T1000 (cell line): ENCODE measurements at regions not wholly inside any gene's neighbourhood (a gene's known extent, or its start where the extent isn't known, plus 50 kb on each side); places are given as distances from the start of the nearest gene placed in this dataset.
"Not testable (repeated sequence)": the region's sequence is repeated elsewhere in the genome, so short reads cannot be mapped to it uniquely, and the experiment has no call there.

Experiments used
- DNase-seq: peaks from one replicate; lab custom pipeline; 2025; ENCODE audit warnings: mixed read lengths; lab: John Stamatoyannopoulos, UW

DNA sequence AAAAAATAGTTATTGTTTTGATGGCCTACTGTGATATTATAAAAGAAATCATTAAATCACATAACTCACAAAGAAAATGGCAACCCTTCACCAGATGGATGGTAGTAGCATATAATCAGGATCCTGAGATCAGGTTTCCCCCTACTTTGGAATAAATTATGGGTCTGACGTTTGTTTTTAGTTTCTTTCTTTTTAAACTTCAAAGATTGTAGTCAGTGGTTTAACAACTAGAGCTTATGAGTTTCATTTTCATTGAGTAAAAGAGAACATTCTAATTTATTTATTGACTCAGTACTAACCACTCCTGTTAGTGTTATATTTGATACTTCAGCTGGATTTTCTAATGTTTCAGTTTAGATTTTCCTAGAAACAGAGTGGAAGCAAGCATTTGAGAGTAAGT is 218.0 kb upstream of the PCSK5 start:
- no peak for DNase-seq

DNA sequence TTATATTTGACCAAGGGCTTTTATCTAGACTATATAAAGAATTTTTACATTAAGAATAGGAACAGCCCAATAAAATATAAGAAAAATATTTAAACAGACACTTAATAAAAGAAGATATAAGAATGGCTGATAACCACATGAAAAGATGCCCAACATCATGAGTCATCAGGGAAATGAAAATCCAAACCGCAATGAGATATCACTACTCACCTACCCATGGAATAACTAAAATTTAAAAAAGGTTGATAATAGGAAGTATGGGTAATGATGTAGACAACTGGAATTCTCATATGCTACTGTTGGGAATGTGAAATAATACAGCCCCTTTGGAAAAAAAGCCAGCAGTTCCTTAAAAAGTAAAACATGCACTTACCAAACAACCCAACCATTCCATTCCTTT is 206.9 kb upstream of the PCSK5 start:
- DNase-seq, result no peak

DNA sequence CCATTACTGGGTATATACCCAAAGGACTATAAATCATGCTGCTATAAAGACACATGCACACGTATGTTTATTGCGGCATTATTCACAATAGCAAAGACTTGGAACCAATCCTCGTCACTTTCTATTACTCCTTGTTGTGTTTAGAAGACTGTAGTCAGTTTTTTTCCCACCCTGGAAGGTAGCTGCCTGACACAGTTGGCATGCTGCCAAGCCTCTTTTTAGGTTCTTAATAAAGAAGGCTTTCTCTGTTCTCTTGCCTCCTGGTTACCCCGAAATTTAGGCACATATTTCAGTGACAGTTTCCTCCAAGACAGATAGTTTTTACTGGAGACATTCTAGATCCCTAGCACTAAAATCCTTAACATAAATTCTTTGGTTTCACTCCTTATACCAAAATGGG is 205.4 kb upstream of the PCSK5 start:
- DNase-seq, result no peak

DNA sequence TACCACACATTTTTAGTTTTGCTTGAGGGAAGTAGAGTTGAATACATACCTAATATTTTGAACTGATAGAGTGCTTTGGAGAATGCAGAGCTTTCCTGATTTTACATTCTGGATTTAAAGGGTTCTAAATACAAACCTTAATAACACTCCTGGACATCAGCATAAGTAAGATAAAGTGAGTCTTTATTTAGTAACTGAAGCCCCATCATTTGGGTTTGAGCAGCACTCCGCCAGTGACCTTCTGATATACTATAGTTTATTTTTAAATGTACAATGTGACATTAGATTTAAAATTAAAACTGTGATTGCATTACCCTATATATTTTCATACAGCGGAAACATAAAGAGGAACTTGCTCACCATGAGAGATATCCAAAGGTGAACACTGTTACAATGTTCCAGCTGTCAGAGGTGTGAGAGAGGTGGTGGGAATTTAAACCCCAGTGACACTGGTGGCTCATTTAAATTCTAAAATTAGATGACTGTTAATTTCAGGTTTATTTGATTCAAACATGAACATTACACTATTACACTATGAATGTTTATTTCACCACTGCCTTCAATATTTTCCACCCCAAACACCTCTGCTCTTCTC is 203.0 kb upstream of the PCSK5 start:
- DNase-seq, result no peak

DNA sequence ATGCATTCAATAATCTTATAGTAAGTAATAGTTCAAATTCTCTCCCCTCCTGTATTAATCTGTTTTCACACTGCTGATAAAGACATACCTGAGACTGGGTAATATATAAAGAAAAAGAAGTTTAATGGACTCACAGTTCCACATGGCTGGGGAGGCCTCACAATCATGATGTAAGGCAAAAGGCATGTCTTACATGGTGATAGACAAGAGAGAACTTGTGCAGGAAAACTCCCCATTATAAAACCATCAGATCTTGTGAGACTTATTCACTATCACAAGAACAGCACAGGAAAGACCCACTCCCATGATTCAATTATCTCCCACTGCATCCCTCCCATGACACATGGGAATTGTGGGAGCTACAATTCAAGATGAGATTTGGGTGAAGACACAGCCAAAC is 199.9 kb upstream of the PCSK5 start:
- not testable (repeated sequence) for DNase-seq

DNA sequence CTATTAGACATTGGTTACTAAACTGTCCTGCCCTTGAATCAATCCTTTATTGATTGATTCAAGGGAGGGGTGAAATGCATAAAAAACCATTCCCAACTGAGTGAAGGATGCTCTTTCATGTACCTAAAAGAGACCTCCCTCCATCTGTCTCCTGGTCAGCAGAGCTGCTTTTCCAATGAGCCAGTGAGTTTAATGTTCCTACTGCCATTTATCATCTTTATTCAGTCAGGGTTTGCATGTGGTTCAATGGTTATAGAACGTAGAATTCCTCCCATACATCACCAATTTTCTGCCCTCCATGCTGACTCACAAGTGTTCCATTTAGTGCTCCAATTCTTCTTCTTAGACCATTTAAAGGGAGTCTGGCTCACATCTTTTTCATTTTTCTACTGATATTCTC is 199.1 kb upstream of the PCSK5 start:
- DNase-seq, result no peak

DNA sequence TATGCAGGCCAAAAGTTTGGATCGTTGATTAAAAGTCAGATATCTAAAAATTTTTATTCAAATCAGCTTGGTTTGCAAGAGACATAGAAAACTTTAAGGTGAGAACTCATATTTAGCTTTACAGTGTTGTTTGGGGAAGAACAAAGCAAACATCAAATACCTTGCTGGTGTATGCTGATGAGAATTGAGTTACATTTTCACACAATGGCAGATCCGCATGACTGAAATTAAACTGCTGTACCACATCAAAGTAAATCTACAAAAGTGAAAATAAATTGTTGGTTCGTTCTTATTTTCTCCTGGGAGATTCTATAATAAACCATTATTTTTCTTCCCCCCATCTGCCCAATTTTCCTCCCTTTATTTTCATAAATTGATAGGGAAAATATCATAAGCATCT is 198.2 kb upstream of the PCSK5 start:
- no peak for DNase-seq

DNA sequence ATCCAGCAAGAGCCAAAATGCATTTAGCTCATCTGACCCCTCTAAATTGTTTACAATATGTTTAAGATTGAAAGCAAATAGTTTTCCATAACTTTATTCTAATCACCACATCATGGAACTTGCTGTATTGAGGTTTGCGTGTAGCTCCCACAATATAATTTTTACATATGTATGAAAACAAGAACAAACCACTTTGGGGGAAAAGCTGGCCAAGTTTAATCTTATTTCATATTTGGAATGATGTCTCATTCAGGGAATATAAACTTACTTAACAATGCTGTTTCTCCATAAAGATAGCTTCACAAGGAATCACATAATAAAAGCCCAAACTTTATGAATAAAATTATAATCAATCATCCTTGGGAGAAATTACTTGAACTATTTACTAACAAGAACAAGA is 194.6 kb upstream of the PCSK5 start:
- no peak for DNase-seq

DNA sequence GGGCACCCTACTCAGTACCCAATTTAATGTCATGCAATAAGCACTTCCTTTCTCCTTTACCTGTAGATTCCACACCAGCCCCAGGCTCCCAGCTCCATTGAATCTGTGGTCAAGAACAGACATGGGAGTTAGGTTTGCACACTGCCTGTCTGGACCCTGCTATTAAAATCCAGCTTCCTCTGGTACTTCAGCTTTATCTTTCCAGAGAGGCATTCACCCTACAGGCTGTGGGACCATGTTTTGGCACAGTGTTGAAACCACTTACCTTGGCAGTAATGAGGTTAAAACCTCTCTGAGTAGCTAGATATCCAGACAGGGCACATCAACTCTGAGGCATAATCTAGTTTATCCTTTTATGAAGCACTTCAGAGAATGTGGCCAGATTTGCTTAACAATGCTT is 191.5 kb upstream of the PCSK5 start:
- DNase-seq, result peak; percentile 1

DNA sequence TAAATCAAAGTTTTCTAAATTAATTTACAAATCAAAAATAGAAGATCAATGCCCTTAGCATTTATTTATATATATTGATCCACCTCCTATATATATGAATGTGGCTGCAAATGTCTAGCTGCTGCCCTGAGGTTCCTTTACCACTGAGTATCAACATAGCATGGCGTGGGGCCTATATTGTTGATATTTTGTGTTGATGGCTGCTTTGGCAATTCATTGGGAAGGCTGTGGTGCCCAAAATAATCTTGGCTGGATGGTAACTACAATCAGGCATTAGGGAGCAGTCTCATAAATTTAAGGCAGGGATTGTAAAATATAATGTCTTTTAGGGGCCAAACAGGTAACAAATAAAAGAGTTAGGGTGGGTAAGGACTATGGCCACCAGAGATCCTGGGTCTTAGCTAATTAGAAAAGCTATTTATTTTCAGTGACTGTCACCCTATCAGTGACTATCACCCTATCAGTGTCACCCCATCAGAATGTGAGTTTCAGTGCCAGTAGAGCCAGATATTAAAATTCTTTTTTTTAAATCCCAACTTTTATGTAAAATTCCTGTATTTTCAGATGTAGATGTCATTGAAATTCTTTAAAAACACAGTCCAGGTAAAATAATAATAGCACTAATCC is 190.7 kb upstream of the PCSK5 start:
- no peak for DNase-seq

DNA sequence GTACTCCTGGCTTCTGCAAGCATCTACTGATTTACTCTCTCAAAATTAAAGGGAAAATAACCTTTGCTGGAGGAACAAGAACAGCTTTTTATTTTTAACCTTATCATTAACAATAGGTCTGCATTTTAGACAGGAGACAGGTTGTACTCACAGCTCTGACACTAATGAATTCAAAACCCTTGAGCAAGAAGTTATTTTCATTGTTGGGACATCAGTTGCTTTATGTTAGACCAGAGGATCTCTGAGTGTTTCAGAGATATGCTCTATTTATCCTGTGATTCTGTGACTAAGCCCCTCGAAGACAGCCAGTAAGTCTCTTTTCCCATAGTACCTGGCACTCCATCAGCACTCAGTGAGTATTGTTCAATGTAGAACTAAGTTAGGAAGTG is 190.2 kb upstream of the PCSK5 start:
- no peak for DNase-seq

DNA sequence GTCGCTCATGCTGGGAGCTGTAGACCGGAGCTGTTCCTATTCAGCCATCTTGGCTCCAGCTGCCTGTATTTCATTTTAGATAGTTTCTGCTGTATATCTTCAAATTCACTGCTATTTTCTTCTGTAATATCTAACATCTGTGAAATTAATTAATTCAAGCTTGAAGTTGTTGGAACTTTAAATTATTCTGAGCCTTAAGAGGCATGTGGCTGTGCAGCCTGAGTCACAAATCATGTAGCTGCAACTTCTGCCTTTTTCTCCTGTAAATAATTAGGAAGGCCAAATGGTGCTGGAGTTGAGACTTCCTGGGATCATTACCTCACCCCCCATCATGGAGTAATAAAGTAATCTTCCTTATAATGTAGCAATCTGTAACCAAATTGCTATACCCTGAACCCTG is 183.3 kb upstream of the PCSK5 start:
- no peak for DNase-seq

DNA sequence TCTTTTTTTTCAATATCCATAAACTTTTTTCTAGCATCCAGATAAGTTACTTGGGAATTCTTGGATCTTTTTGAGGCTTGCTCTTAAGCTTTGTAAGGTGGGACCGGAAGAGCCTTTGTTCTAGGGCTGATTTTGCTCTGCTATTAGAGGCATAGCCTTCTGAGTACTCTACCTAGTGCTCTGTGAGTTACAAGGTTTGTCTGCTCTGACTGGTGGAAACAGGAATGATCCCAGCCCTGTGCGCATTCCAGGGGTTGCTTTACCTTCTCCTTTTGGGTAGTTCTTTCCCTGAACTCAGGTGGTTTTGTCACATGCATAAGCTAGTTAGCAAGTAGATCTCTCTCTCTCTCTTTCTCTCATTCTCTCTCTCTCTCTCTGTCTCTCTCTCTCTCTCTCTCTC is 180.8 kb upstream of the PCSK5 start:
- DNase-seq, result no peak

DNA sequence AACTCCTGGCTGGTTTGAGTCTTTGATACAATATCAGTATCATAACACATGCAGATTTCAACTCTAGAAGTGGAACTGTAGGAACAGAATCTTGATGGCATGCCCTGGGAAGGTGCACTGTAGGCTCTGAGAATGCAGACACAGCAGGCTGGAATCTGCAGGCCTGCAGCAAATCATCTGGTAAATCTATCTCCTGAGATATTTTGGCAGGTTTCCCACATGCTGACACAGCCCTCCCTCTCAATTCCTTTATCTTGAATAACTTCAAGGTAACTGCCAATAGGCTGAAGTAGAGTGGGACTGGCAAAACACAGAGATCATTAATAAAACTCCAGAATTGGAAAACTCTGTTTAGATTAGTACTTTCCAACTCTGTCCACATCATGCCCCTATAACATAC is 177.8 kb upstream of the PCSK5 start:
- no peak for DNase-seq

DNA sequence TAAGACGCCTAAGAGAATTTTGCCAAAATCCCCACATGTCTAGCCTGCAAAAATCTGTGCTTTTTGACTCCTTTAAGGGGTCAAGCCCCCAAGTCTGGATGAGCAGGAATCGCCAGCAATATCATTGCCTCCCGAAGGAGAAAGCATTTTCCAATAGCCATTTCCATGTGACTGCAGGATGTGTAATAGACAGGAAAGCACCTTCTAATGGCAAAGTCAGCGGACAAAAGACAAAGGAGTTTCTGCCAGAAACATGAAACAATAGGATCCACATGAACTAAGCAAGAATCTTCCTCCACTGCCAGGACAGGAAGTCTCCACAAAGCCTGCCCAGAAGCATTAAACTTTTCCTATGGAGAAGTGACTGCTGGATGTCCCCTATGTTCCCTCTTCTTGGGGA is 177.1 kb upstream of the PCSK5 start:
- DNase-seq, result no peak

DNA sequence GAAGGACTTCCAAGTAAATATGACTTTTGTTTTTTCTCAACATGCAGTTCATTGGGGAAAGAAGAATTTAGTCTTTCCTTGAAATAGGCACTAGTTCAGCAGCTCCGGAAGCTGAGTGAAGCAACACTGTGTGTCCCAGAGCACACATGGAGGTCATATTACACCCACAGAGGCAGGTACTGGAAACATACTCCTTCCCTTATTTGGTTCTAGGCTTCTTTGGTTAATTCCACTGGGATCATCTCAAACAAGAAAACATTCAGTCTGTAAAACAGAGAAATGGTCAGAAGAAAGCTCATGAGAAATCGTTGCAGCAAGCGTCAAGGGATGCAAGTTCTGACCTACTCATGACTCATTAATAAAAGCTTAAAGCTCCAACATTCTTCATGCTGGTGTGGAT is 175.1 kb upstream of the PCSK5 start:
- peak; percentile 2 for DNase-seq

DNA sequence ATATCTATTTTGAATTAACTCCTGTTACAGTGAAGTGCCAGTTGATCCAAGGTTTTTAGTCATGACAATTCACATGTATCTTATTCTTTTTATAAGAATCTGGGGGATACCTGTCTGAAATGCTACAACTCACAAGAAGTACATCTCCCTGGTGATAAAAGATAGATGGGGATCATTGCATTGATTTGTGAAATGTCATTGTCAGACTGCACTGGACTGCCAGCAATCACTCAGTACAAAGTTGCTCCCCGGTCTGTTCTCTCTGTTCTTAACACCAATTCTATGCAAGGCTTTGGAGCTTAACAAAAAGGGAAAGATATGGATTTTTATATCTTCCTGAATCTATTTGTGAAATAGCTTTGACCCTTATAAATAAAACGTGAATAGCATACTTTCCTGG is 171.8 kb upstream of the PCSK5 start:
- no peak for DNase-seq

DNA sequence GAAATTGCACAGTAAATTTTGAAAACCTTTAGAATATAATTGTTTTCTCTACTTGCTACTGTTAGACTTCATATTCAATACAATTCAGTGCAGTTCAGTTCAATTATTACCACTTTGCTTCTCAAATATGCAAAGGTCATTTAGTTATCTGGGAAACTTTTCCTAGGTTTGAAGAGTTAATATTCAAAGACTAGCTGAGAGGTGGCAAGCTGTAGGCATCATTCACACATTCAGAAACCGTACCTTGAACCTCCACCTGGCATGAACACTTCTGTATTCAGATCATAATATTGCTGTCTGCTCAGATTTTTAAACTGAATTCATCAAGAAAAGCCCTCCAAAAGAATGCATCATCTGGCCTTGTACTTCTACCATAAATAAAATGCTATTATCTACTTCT is 162.1 kb upstream of the PCSK5 start:
- no peak for DNase-seq

DNA sequence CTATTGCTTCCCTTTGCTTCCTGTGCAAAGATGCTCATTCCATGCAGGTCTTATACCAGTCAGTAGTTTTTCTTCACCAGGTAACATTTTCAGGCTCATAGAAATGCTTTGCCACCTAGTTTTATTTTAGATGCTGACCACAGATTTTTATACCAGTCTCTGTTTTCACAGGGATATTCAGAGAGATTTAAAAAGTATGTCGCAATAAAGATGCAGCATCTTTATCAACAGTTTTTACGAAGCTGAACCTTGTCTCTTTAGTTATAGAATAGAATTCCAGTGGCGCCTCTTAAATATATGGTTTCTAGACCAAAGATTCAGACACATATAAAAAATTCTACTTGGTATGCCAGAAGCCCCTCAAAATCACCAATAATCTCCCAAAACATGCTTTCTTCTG is 155.7 kb upstream of the PCSK5 start:
- no peak for DNase-seq

DNA sequence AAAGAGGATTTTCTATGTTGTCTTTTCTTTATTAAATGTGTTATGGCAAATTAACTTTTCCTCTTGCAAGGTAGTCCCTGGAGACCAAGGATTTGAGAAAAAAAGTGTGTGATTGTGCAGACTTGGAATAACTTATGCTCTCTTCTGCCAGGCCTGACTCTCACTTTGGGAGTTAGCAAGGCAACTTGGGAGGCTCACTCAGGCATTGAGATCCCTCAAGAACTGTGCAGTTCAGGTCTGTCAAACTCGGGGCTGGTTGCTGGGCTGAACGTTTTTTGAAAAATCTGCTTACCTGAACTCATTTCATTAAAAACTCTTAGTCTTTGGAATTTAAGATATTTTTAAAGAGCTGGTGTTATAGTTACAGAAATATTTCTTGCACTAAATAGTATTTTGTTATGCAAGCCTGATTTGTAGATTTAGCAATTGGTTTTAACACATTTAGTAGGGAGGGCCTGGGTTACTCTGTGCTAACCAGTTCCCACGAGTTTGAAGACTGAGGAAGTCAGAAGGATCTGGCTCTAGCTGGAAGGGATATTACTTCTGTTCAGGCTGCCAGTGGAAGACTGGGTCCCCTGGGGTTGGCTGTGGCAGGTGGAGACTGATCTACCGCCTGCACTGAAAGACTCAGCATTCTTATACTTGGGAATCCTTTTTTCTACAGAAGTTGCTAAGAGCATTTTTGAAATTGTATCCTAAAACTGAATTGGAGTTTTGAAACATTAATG is 150.4 kb upstream of the PCSK5 start:
- no peak for DNase-seq

DNA sequence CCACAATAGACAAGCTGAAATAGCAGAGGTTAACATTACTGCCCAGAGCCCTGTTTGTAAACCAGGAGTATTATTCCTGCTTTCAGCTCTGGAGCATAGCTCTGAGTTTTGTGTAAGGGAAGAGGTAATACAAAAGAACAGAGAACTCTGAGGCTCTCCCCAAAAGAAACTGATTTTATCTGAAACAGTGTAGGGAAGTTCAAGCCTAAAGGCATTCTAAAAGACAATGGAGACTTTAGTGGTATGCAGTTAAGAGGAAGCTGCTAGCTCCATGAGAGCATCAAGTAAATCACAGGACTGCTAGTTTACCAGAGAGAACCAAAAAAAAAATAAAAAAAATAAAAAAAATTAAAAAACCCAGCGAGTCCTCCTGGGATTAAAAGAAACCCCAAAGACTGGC is 146.6 kb upstream of the PCSK5 start:
- no peak for DNase-seq

DNA sequence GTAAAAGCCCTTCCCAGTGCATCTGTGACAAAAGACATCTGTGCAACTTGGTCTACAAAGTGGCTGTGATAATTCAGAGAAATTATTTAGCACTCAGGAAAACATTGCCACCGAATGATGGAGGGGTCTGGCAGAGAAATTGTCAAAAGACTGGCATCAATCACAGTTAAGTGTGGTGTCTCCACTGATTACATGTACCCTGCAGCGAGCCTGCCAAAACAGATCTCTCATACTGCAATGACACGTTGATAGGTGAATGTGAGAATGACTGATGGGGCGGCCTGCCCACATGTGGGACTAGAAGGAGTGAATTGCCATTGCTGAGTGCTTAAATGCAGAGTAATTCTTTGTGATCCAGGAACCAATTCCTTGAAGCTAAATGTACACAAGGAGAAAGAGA is 136.4 kb upstream of the PCSK5 start:
- DNase-seq, result no peak

DNA sequence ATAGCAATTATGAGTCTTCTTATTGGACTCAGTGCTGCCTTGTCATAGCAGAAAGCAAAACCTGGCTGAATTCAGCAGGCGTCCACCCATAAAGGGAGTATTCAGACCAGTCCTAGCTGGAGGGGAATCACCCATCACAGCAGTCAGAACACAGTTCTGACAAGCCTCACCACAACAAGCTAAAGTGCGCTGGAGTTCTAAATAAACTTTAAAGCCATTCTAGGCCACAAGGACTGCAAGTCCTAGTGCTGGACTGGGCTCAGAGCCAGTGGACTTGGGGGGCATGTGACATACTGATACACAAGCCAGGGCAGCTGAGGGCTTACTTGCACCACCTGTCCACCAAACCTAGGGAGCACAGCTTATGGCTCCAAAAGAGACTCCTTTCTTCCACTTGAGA is 115.3 kb upstream of the PCSK5 start:
- no peak for DNase-seq
